ENCODE measurements at regions not wholly inside any gene's neighbourhood (a gene's known extent, or its start where the extent isn't known, plus 50 kb on each side); places are given as distances from the start of the nearest gene placed in this dataset.

DNA sequence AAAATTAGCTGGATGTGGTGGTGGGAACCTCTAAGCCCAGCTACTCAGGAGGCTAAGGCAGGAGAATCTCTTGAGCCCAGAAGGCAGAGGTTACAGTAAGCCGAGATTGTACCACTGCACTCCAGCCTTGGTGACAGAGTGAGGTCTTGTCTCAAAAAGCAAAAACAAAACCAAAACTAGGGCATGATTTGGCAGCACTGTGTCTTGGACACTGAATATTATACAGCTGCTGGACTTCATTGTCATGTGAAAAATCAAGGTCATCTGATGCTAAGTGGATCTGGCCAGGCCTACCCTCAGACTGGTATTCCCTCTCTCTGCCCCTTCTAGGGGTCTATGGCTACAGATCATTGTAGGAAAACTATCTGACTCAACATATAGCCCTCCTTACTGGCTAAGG is 55.2 kb upstream of the MRPS6 start:
- Histone ChIP-seq H3F3A (ENCODE audit: insufficient read depth, low read depth) (no peaks in the 10 kb centered on the region), H3K27me3 (ENCODE audit: insufficient read depth, low read depth) (0 out of 2 replicates have a peak, but pooled peaks cover 9% of the 10 kb centered on the region), H3K4me3 (no peak overlapping the region), H3K9me2 (ENCODE audit: insufficient read depth) (no peaks in the 10 kb centered on the region), H4K20me1 (ENCODE audit: insufficient read depth) (no peaks in the 10 kb centered on the region), H3K4me2 (no peak overlapping the region), H2AFZ (no peak overlapping the region), H3K36me3 (ENCODE audit: low read depth) (no peaks in the 10 kb centered on the region), H3K9me3 (ENCODE audit: insufficient read depth, low read depth) (no peaks in the 10 kb centered on the region), H3K79me2 (ENCODE audit: low read depth) (no peaks in the 10 kb centered on the region), H3K4me1 (replicated peaks; ENCODE audit: insufficient read depth) (no peaks in the 10 kb centered on the region), H3K27ac (no peak overlapping the region)
- DNase-seq, result no peak
- no TSS peak for BruUV-seq (replicated peaks)
- intact Hi-C loops (cut with micrococcal nuclease; ENCODE audit: unreplicated experiment), result no loop called here
- TF ChIP-seq, protein P1, sequence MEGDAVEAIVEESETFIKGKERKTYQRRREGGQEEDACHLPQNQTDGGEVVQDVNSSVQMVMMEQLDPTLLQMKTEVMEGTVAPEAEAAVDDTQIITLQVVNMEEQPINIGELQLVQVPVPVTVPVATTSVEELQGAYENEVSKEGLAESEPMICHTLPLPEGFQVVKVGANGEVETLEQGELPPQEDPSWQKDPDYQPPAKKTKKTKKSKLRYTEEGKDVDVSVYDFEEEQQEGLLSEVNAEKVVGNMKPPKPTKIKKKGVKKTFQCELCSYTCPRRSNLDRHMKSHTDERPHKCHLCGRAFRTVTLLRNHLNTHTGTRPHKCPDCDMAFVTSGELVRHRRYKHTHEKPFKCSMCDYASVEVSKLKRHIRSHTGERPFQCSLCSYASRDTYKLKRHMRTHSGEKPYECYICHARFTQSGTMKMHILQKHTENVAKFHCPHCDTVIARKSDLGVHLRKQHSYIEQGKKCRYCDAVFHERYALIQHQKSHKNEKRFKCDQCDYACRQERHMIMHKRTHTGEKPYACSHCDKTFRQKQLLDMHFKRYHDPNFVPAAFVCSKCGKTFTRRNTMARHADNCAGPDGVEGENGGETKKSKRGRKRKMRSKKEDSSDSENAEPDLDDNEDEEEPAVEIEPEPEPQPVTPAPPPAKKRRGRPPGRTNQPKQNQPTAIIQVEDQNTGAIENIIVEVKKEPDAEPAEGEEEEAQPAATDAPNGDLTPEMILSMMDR (conservative IDR thresholded peaks at IDR 0.05), result no peak
- no peak for TF ChIP-seq EZH2 (IDR thresholded peaks at IDR 0.05; ENCODE audit: low read depth)
- ChIA-PET POLR2A (ENCODE audit: unreplicated experiment) (no interaction called here), CTCF (no interaction called here)

- Histone ChIP-seq H3K36me3 (ENCODE audit: low read depth) (no peaks in the 10 kb centered on the region), H4K20me1 (ENCODE audit: insufficient read depth) (no peaks in the 10 kb centered on the region), H3K27me3 (ENCODE audit: insufficient read depth, low read depth) (0 out of 2 replicates have a peak, but pooled peaks cover 9% of the 10 kb centered on the region), H3K4me2 (no peak overlapping the region), H3F3A (ENCODE audit: insufficient read depth, low read depth) (no peaks in the 10 kb centered on the region), H3K9me3 (ENCODE audit: insufficient read depth, low read depth) (no peaks in the 10 kb centered on the region), H2AFZ (no peak overlapping the region), H3K27ac (no peak overlapping the region), H3K9me2 (ENCODE audit: insufficient read depth) (no peaks in the 10 kb centered on the region), H3K4me1 (replicated peaks; ENCODE audit: insufficient read depth) (no peaks in the 10 kb centered on the region), H3K4me3 (no peak overlapping the region), H3K79me2 (ENCODE audit: low read depth) (no peaks in the 10 kb centered on the region)
- intact Hi-C loops (cut with micrococcal nuclease; ENCODE audit: unreplicated experiment), result no loop called here
- no peak for DNase-seq
- TF ChIP-seq, protein P1 (conservative IDR thresholded peaks at IDR 0.05), result no peak
- TF ChIP-seq EZH2 (IDR thresholded peaks at IDR 0.05; ENCODE audit: low read depth), result no peak
- CTCF ChIA-PET, result no interaction called here
- no TSS peak for BruUV-seq (replicated peaks)
- POLR2A ChIA-PET (ENCODE audit: unreplicated experiment), result no interaction called here
Measured at GRCh38 chr21:34017039-34017961, 56.1 kb upstream of the MRPS6 start.

- 0 out of 2 replicates have a peak, but pooled peaks cover 9% of the 10 kb centered on the region for H3K27me3 ChIP-seq (ENCODE audit: insufficient read depth, low read depth)
- no TSS peak for BruUV-seq (replicated peaks)
- H3K9me2 ChIP-seq (ENCODE audit: insufficient read depth), result no peaks in the 10 kb centered on the region
- no peak for DNase-seq
- no peak overlapping the region for H3K27ac ChIP-seq
- ChIA-PET POLR2A (ENCODE audit: unreplicated experiment) (no interaction called here), CTCF (no interaction called here)
- no peak overlapping the region for H3K4me3 ChIP-seq
- H3K36me3 ChIP-seq (ENCODE audit: low read depth), result no peaks in the 10 kb centered on the region
- no peaks in the 10 kb centered on the region for H3K79me2 ChIP-seq (ENCODE audit: low read depth)
- intact Hi-C loops (cut with micrococcal nuclease; ENCODE audit: unreplicated experiment), result no loop called here
- no peak overlapping the region for H3K4me2 ChIP-seq
- no peaks in the 10 kb centered on the region for H4K20me1 ChIP-seq (ENCODE audit: insufficient read depth)
- no peaks in the 10 kb centered on the region for H3K4me1 ChIP-seq (replicated peaks; ENCODE audit: insufficient read depth)
- no peaks in the 10 kb centered on the region for H3F3A ChIP-seq (ENCODE audit: insufficient read depth, low read depth)
- TF ChIP-seq, protein P1 (conservative IDR thresholded peaks at IDR 0.05), result no peak
- TF ChIP-seq EZH2 (IDR thresholded peaks at IDR 0.05; ENCODE audit: low read depth), result no peak
- H2AFZ ChIP-seq, result no peak overlapping the region
- no peaks in the 10 kb centered on the region for H3K9me3 ChIP-seq (ENCODE audit: insufficient read depth, low read depth)
Measured at GRCh38 chr21:34012640-34013039, 60.7 kb upstream of the MRPS6 start.
